ENCODE measurements at regions not wholly inside any gene's neighbourhood (a gene's known extent, or its start where the extent isn't known, plus 50 kb on each side); places are given as distances from the start of the nearest gene placed in this dataset.

DNA sequence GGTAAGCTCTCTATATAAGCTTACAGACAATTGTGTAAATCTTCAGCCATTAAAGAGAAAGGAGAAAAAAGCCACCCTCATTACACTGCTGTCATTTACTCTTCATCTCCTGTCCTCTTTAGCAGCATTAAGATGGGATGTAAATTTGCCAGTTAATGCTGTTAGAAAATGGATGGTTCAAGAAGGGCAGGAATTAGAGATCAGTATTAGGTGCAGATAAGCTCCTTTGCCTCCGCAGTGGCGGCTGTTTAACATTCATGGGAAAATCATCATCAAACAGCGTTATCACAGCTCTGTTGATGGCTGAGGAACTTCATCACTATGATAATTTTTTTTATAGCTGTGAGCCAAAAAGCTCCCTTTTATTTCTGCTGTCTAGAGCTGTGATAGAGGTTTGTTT, 61.8 kb upstream of the FAM204A start:
- TF ChIP-seq POLR2A (IDR thresholded peaks at IDR 0.05) = no peak
- TF ChIP-seq, protein P1, sequence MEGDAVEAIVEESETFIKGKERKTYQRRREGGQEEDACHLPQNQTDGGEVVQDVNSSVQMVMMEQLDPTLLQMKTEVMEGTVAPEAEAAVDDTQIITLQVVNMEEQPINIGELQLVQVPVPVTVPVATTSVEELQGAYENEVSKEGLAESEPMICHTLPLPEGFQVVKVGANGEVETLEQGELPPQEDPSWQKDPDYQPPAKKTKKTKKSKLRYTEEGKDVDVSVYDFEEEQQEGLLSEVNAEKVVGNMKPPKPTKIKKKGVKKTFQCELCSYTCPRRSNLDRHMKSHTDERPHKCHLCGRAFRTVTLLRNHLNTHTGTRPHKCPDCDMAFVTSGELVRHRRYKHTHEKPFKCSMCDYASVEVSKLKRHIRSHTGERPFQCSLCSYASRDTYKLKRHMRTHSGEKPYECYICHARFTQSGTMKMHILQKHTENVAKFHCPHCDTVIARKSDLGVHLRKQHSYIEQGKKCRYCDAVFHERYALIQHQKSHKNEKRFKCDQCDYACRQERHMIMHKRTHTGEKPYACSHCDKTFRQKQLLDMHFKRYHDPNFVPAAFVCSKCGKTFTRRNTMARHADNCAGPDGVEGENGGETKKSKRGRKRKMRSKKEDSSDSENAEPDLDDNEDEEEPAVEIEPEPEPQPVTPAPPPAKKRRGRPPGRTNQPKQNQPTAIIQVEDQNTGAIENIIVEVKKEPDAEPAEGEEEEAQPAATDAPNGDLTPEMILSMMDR (IDR thresholded peaks at IDR 0.05) = no peak
